CD4-positive, alpha-beta T cell (primary cell): ENCODE measurements at regions not wholly inside any gene's neighbourhood (a gene's known extent, or its start where the extent isn't known, plus 50 kb on each side); places are given as distances from the start of the nearest gene placed in this dataset.

ENCODE experiments used
- ATAC-seq: fragments of 200-7000 bp; cut with Tn5 transposase; one replicate; pipeline ENCODE4 v1.10.0; 2022; ENCODE audit warnings: mild to moderate bottlenecking; ENCODE audit not compliant: poor library complexity
- CTCF ChIA-PET: fragments of 350-600 bp; sonication (Branson Sonifier 250); formaldehyde crosslinking; loops from one replicate; lab custom pipeline; 2021; ENCODE audit warnings: antibody characterized with exemption, inconsistent platforms; lab: Charles Lee
- POLR2A ChIA-PET: fragments of 350-600 bp; sonication (Branson Sonifier 250); formaldehyde crosslinking; loops from one replicate; lab custom pipeline; 2021; ENCODE audit warnings: antibody characterized with exemption, inconsistent platforms; lab: Charles Lee
- DNase-seq, 14 experiments: peaks; one replicate each; pipeline ENCODE4 v3.0.0-alpha.2; 2013 to 2020; ENCODE audit warnings: mixed read lengths in 2 of 14
- H3K27ac ChIP-seq, 2 donors: one replicate each; pipeline versions ENCODE4 v1.5.1 to v1.7.0; 2013; ENCODE audit warnings: low read length in 2 of 2, low read depth in 1 of 2, mild to moderate bottlenecking in 1 of 2
- H3K27me3 ChIP-seq, 2 experiments: 1 replicate in 1 of 2; 2 replicates in 1 of 2; pipeline versions ENCODE4 v1.6.1 to v1.7.0; 2013; ENCODE audit warnings: low read length in 2 of 2, control low read depth in 1 of 2, mild to moderate bottlenecking in 1 of 2, moderate library complexity in 1 of 2; ENCODE audit not compliant: insufficient read depth in 2 of 2, control insufficient read depth in 1 of 2
- H3K36me3 ChIP-seq: one replicate; pipeline ENCODE4 v1.6.1; 2013; ENCODE audit warnings: low read length, control low read depth; ENCODE audit not compliant: insufficient read depth
- H3K4me1 ChIP-seq: one replicate; pipeline ENCODE4 v1.6.1; 2013; ENCODE audit warnings: low read length, control low read depth; ENCODE audit not compliant: insufficient read depth
- H3K4me3 ChIP-seq: one replicate; pipeline ENCODE4 v1.5.1; 2013; ENCODE audit warnings: mild to moderate bottlenecking, low read length, moderate library complexity
- H3K9me3 ChIP-seq, 2 experiments: 1 replicate in 1 of 2; 2 replicates in 1 of 2; pipeline versions ENCODE4 v1.6.1 to v1.7.0; 2013; ENCODE audit warnings: low read length in 2 of 2, mild to moderate bottlenecking in 2 of 2, control low read depth in 1 of 2, moderate library complexity in 1 of 2; ENCODE audit not compliant: control insufficient read depth in 1 of 2, insufficient read depth in 1 of 2
- H3K27ac Mint-ChIP-seq: one replicate; pipeline ENCODE4 v1.8.0; 2020; ENCODE audit warnings: mixed read lengths
- H3K27me3 Mint-ChIP-seq: one replicate; pipeline ENCODE4 v1.8.0; 2021; ENCODE audit warnings: mixed read lengths
- H3K36me3 Mint-ChIP-seq: one replicate; pipeline ENCODE4 v1.8.0; 2021; ENCODE audit warnings: low read depth, mixed read lengths
- H3K4me1 Mint-ChIP-seq: one replicate; pipeline ENCODE4 v1.8.0; 2021; ENCODE audit warnings: low read depth, mixed read lengths
- H3K4me3 Mint-ChIP-seq: one replicate; pipeline ENCODE4 v1.8.0; 2020; ENCODE audit warnings: mild to moderate bottlenecking, mixed read lengths
- H3K9me3 Mint-ChIP-seq: one replicate; pipeline ENCODE4 v1.8.0; 2020; ENCODE audit warnings: mixed read lengths
- intact Hi-C, 2 experiments: fragments of 100-400 bp; cut with DNase I in 1 of 2; cut with micrococcal nuclease in 1 of 2; formaldehyde crosslinking; loops; one replicate each; pipeline versions ENCODE4 v1.15.1 to v1.9.0; 2023 to 2025; cut with DNase I, micrococcal nuclease
- TF ChIP-seq, protein P1 (sequence below): fragments of 200-600 bp; IDR thresholded peaks from one replicate; pipeline ENCODE4 v1.8.0; 2022; ENCODE audit warnings: antibody characterized with exemption, mild to moderate bottlenecking

DNA sequence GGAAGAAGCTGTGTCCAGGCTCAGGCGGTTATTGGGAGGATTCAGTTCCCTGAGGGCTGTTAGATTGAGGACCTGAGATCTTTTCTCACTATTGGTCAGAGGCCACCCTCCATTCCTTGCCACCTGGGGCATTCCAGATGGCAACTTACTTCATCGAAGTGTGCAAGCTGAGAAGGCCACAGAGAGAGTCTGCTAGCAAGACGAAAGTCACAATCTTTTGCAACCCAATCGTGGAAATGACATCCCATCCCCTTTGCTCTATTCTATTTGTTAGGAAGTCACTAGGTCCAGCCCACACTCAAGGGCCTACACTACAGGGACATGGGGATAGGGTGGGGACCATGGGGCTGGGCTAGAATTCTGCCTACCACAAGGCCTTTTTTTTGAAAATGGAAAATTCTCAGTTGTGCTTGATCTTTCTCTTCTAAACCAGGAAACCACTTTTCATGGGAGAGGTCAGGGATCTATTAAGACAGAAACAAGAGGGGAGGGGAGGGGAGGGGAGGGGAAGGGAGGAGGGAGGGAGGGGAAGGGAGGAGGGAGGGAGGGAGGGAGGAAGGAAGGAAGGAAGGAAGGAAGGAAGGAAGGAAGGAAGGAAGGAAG is 217.2 kb downstream of the BCAS1 start:
- POLR2A ChIA-PET = no interaction called here

DNA sequence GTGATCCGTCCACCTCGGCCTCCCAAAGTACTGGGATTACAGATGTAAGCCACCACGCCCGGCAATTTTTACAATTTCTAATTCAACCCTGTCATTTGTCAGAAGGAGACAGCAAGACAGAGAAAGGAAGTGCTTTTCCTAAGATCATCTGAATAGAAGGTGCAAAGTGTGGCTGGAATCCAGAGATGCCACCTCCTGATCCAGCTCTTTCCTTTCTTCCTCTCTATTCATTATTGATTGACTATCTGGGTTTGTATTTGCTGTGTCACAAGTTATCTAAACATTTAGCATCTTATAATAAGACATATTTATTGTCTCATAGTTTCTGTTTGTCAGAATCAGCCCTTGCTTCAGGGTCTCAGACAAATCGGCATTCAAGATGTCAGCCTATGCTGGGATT is 217.7 kb downstream of the BCAS1 start:
- CTCF ChIA-PET = no interaction called here
- TF ChIP-seq, protein P1, sequence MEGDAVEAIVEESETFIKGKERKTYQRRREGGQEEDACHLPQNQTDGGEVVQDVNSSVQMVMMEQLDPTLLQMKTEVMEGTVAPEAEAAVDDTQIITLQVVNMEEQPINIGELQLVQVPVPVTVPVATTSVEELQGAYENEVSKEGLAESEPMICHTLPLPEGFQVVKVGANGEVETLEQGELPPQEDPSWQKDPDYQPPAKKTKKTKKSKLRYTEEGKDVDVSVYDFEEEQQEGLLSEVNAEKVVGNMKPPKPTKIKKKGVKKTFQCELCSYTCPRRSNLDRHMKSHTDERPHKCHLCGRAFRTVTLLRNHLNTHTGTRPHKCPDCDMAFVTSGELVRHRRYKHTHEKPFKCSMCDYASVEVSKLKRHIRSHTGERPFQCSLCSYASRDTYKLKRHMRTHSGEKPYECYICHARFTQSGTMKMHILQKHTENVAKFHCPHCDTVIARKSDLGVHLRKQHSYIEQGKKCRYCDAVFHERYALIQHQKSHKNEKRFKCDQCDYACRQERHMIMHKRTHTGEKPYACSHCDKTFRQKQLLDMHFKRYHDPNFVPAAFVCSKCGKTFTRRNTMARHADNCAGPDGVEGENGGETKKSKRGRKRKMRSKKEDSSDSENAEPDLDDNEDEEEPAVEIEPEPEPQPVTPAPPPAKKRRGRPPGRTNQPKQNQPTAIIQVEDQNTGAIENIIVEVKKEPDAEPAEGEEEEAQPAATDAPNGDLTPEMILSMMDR = no peak
- intact Hi-C loops = no loop called here
- no peak overlapping the region for H3K4me3 Mint-ChIP-seq
- Histone ChIP-seq H3K36me3 (no peaks in the 10 kb centered on the region), H3K9me3 (no peaks in the 10 kb centered on the region), H3K27ac (no peak overlapping the region), H3K27me3 (no peaks in the 10 kb centered on the region), H3K4me1 (peaks cover 17% of the 10 kb centered on the region), H3K4me3 (no peak overlapping the region)
- H3K27me3 Mint-ChIP-seq = no peaks in the 10 kb centered on the region
- H3K36me3 Mint-ChIP-seq = no peaks in the 10 kb centered on the region
- no peak overlapping the region for H3K27ac Mint-ChIP-seq
- no peaks in the 10 kb centered on the region for H3K9me3 Mint-ChIP-seq
- DNase-seq (no peak), ATAC-seq (no peak)
- peaks cover 38% of the 10 kb centered on the region for H3K4me1 Mint-ChIP-seq
- POLR2A ChIA-PET = no interaction called here

More for the DNA sequence above, 217.2 kb downstream of the BCAS1 start:
- CTCF ChIA-PET = no interaction called here
- intact Hi-C loops = no loop called here
- Histone ChIP-seq H3K27me3 (no peaks in the 10 kb centered on the region), H3K36me3 (no peaks in the 10 kb centered on the region), H3K4me1 (peaks cover 16% of the 10 kb centered on the region), H3K4me3 (no peak overlapping the region), H3K9me3 (no peaks in the 10 kb centered on the region), H3K27ac (no peak overlapping the region)
- DNase-seq (no peak), ATAC-seq (no peak)
- no peaks in the 10 kb centered on the region for H3K27me3 Mint-ChIP-seq
- no peak overlapping the region for H3K4me3 Mint-ChIP-seq
- no peaks in the 10 kb centered on the region for H3K36me3 Mint-ChIP-seq
- H3K4me1 Mint-ChIP-seq = peaks cover 37% of the 10 kb centered on the region
- TF ChIP-seq, protein P1 = no peak
- H3K27ac Mint-ChIP-seq = no peak overlapping the region
- H3K9me3 Mint-ChIP-seq = no peaks in the 10 kb centered on the region

DNA sequence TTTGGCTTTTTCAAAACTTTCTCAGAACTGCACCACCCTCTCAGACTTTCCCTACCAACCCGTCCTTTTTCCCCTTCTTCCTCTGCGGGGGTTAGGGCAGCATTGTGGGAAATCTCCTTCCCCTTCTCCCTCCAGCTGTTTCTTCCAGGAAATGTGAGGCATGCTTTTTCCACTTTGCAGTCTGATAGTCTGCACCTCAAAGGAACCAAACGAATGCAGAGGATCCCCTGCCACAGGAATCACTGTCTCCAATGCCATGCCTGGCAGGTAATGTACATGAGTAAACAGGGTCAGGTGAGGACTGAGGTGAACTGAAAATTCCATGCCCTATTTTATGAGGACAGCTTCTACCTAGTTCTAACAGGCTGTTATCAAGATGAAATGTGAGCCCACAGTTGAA is 218.4 kb downstream of the BCAS1 start:
- H3K27me3 ChIP-seq = no peaks in the 10 kb centered on the region
- Mint-ChIP-seq H3K36me3 (no peaks in the 10 kb centered on the region), H3K9me3 (no peaks in the 10 kb centered on the region), H3K27ac (no peak overlapping the region), H3K4me1 (peaks cover 38% of the 10 kb centered on the region), H3K27me3 (no peaks in the 10 kb centered on the region), H3K4me3 (no peak overlapping the region)
- ChIA-PET POLR2A (interaction anchor here (1.0 kb wide), 1 partner anchor 14 kb away, joined by 3 read pairs; no protein-coding TSS in a partner anchor), CTCF (no interaction called here)
- intact Hi-C loops = no loop called here
- no peak overlapping the region for H3K4me3 ChIP-seq
- H3K4me1 ChIP-seq = peaks cover 21% of the 10 kb centered on the region
- no peak for ATAC-seq
- no peak overlapping the region for H3K27ac ChIP-seq
- H3K9me3 ChIP-seq = no peaks in the 10 kb centered on the region
- TF ChIP-seq, protein P1 = no peak
- no peaks in the 10 kb centered on the region for H3K36me3 ChIP-seq
- DNase-seq = no peak
